ENCODE measurements at regions not wholly inside any gene's neighbourhood (a gene's known extent, or its start where the extent isn't known, plus 50 kb on each side); places are given as distances from the start of the nearest gene placed in this dataset.

GRCh38 chr5:101929628-101930027 is 366.5 kb downstream of the SLCO4C1 start:
- H3K4me3 ChIP-seq (ENCODE audit: control insufficient read depth, low read depth, low read length) = no peak overlapping the region
- no peak for TF ChIP-seq CTCF (IDR thresholded peaks at IDR 0.05; ENCODE audit: control insufficient read depth, insufficient read depth, low read depth, low read length, missing control alignments)
- no peak for DNase-seq (ENCODE audit: low read depth)

GRCh38 chr5:101917166-101917565 is 378.9 kb downstream of the SLCO4C1 start:
- DNase-seq (ENCODE audit: low read depth) = no peak
- no peak overlapping the region for H3K4me3 ChIP-seq (ENCODE audit: control insufficient read depth, low read depth, low read length)
- no peak for TF ChIP-seq CTCF (IDR thresholded peaks at IDR 0.05; ENCODE audit: control insufficient read depth, insufficient read depth, low read depth, low read length, missing control alignments)

- DNase-seq (ENCODE audit: low read depth) = no peak
- no peak overlapping the region for H3K4me3 ChIP-seq (ENCODE audit: control insufficient read depth, low read depth, low read length)
- TF ChIP-seq CTCF (IDR thresholded peaks at IDR 0.05; ENCODE audit: control insufficient read depth, insufficient read depth, low read depth, low read length, missing control alignments) = no peak
Observed at GRCh38 chr5:101915554-101915953, 380.5 kb downstream of the SLCO4C1 start.

GRCh38 chr5:101904736-101905135 is 391.3 kb downstream of the SLCO4C1 start:
- no peak for TF ChIP-seq CTCF (IDR thresholded peaks at IDR 0.05; ENCODE audit: control insufficient read depth, insufficient read depth, low read depth, low read length, missing control alignments)

GRCh38 chr5:101897914-101898313 is 398.2 kb downstream of the SLCO4C1 start:
- no peak for DNase-seq (ENCODE audit: low read depth)
- H3K4me3 ChIP-seq (ENCODE audit: control insufficient read depth, low read depth, low read length) = no peak overlapping the region
- TF ChIP-seq CTCF (IDR thresholded peaks at IDR 0.05; ENCODE audit: control insufficient read depth, insufficient read depth, low read depth, low read length, missing control alignments) = no peak

More at GRCh38 chr5:101904736-101905135, 391.3 kb downstream of the SLCO4C1 start:
- no peak for DNase-seq (ENCODE audit: low read depth)
- no peak overlapping the region for H3K4me3 ChIP-seq (ENCODE audit: control insufficient read depth, low read depth, low read length)

GRCh38 chr5:101894985-101895384 is 401.1 kb downstream of the SLCO4C1 start:
- H3K4me3 ChIP-seq (ENCODE audit: control insufficient read depth, low read depth, low read length) = no peak overlapping the region
- no peak for DNase-seq (ENCODE audit: low read depth)
- TF ChIP-seq CTCF (IDR thresholded peaks at IDR 0.05; ENCODE audit: control insufficient read depth, insufficient read depth, low read depth, low read length, missing control alignments) = no peak

- DNase-seq (ENCODE audit: low read depth) = no peak
- no peak overlapping the region for H3K4me3 ChIP-seq (ENCODE audit: control insufficient read depth, low read depth, low read length)
- no peak for TF ChIP-seq CTCF (IDR thresholded peaks at IDR 0.05; ENCODE audit: control insufficient read depth, insufficient read depth, low read depth, low read length, missing control alignments)
Observed at GRCh38 chr5:101878190-101878589, 417.9 kb downstream of the SLCO4C1 start.

All from AG09309 (cell line).